ENCODE measurements at regions not wholly inside any gene's neighbourhood (a gene's known extent, or its start where the extent isn't known, plus 50 kb on each side); places are given as distances from the start of the nearest gene placed in this dataset.

- H3K79me2 ChIP-seq (ENCODE audit: control insufficient read depth, insufficient read depth, low read length), result no peaks in the 10 kb centered on the region
- no peak overlapping the region for H3K4me2 ChIP-seq (ENCODE audit: insufficient read depth, low read length)
- DNase-seq (ENCODE audit: extremely low read depth in 1 of 4, low spot score in 3 of 4) (no peak), FAIRE-seq (no peak), ATAC-seq (no peak)
- no peaks in the 10 kb centered on the region for H3K27me3 ChIP-seq (ENCODE audit: control insufficient read depth in 2 of 2, insufficient read depth in 2 of 2, low read length in 2 of 2)
- ChIA-PET POLR2A (no interaction called here), CTCF (ENCODE audit: low intra/inter-chr PET ratio) (no interaction called here)
- H3K9ac ChIP-seq (ENCODE audit: insufficient read depth in 1 of 2, low read depth in 2 of 2, low read length in 2 of 2), result no peak overlapping the region
- no peaks in the 10 kb centered on the region; a peak in 1 of 5 replicates for H3K4me1 ChIP-seq (replicated peaks in 1 of 2; ENCODE audit: control insufficient read depth in 2 of 2, insufficient read depth in 2 of 2, low read length in 2 of 2)
- H3K9me3 ChIP-seq (replicated peaks; ENCODE audit: control insufficient read depth, insufficient read depth, low read depth, low read length), result no peaks in the 10 kb centered on the region; the same call in 1 of the 2 replicates
- H3K9me1 ChIP-seq (ENCODE audit: control insufficient read depth, insufficient read depth, low read length), result no peaks in the 10 kb centered on the region
- in situ Hi-C loops (cut with MboI), result no loop called here
- intact Hi-C loops (cut with micrococcal nuclease), result no loop called here
- TF ChIP-seq TEAD4 (IDR thresholded peaks at IDR 0.05; ENCODE audit: low read length), result no peak
- TF ChIP-seq TEAD4 (CRISPR knock-in tag; IDR thresholded peaks at IDR 0.05; ENCODE audit: borderline replicate concordance), result no peak
- no peak for TF ChIP-seq SFPQ (IDR thresholded peaks at IDR 0.05; ENCODE audit: low read depth, low read length)
- TF ChIP-seq RBBP5 (IDR thresholded peaks at IDR 0.05; ENCODE audit: borderline replicate concordance, insufficient read depth, low read length, poor library complexity, severe bottlenecking), result no peak
- no peak for TF ChIP-seq MAFG (tag; conservative IDR thresholded peaks at IDR 0.05)
- no peak for TF ChIP-seq ZFP30 (CRISPR knock-in tag; IDR thresholded peaks at IDR 0.05; ENCODE audit: borderline replicate concordance)
- no peak for TF ChIP-seq ZFX (CRISPR knock-in tag; IDR thresholded peaks at IDR 0.05)
- TF ChIP-seq EZH2 (IDR thresholded peaks at IDR 0.05; ENCODE audit: borderline replicate concordance, low read depth, low read length), result no peak
- TF ChIP-seq RFX7 (CRISPR knock-in tag; IDR thresholded peaks at IDR 0.05), result no peak
- no peak for TF ChIP-seq DMBX1 (CRISPR knock-in tag; IDR thresholded peaks at IDR 0.05; ENCODE audit: borderline replicate concordance)
- no peak for TF ChIP-seq TEAD1 (CRISPR knock-in tag; IDR thresholded peaks at IDR 0.05)
- TF ChIP-seq YBX1 (IDR thresholded peaks at IDR 0.05), result no peak
- TF ChIP-seq C11orf30 (IDR thresholded peaks at IDR 0.05; ENCODE audit: low read depth), result no peak
- no peak for TF ChIP-seq CREM (IDR thresholded peaks at IDR 0.05; ENCODE audit: low read depth)
- TF ChIP-seq AFF1 (IDR thresholded peaks at IDR 0.05; ENCODE audit: low read depth in 1 of 2, partially characterized antibody in 2 of 2), result no peak
- H2AFZ ChIP-seq (ENCODE audit: low read depth, low read length), result no peak overlapping the region
- no TSS peak for BruUV-seq (replicated peaks)
- no peaks in the 10 kb centered on the region for H3K36me3 ChIP-seq (ENCODE audit: control insufficient read depth, insufficient read depth, low read length)
- no peak overlapping the region for H3K4me3 ChIP-seq
- no peaks in the 10 kb centered on the region for H4K20me1 ChIP-seq (replicated peaks; ENCODE audit: control insufficient read depth, insufficient read depth, low read length)
- H3K27ac ChIP-seq (ENCODE audit: extremely low read depth, low read depth, low read length), result no peak overlapping the region
These were observed 614.5 kb downstream of the TBC1D4 start for GRCh38 chr13:74867460-74867859.

All from K562 (cell line).